Mesendoderm (in vitro differentiated cells): ENCODE measurements at regions not wholly inside any gene's neighbourhood (a gene's known extent, or its start where the extent isn't known, plus 50 kb on each side); places are given as distances from the start of the nearest gene placed in this dataset.

Experiments used
- DNase-seq: peaks from one replicate; pipeline ENCODE4 v3.0.0; 2013
- H2AK5ac ChIP-seq: 2 replicates; pipeline ENCODE4 v1.6.1; 2013; ENCODE audit warnings: low read length, inconsistent platforms
- H2BK120ac ChIP-seq: 2 replicates; pipeline ENCODE4 v1.6.1; 2013; ENCODE audit warnings: low read depth, mild to moderate bottlenecking, low read length, moderate library complexity, mixed read lengths
- H2BK15ac ChIP-seq: replicated peaks from 2 replicates; pipeline ENCODE4 v1.6.1; 2013; ENCODE audit warnings: low read depth, mild to moderate bottlenecking, moderate library complexity
- H2BK5ac ChIP-seq: 2 replicates; pipeline ENCODE4 v1.6.1; 2013; ENCODE audit warnings: low read length, inconsistent platforms
- H3K18ac ChIP-seq: 2 replicates; pipeline ENCODE4 v1.6.1; 2013; ENCODE audit warnings: mild to moderate bottlenecking, low read length, mixed read lengths
- H3K23ac ChIP-seq: one replicate; pipeline ENCODE4 v1.6.1; 2013; ENCODE audit warnings: low read length
- H3K27ac ChIP-seq: 2 replicates; pipeline ENCODE4 v1.5.1; 2013; ENCODE audit warnings: low read depth, mild to moderate bottlenecking, inconsistent platforms, low read length, moderate library complexity
- H3K27me3 ChIP-seq: 2 replicates; pipeline ENCODE4 v1.6.1; 2013; ENCODE audit warnings: low read length, control low read depth, mild to moderate bottlenecking, inconsistent platforms; ENCODE audit not compliant: insufficient read depth, poor library complexity
- H3K36me3 ChIP-seq: 2 replicates; pipeline ENCODE4 v1.6.1; 2013; ENCODE audit warnings: low read length, inconsistent platforms; ENCODE audit not compliant: control insufficient read depth, insufficient read depth
- H3K4ac ChIP-seq: one replicate; pipeline ENCODE4 v1.6.1; 2013; ENCODE audit warnings: low read depth, mild to moderate bottlenecking, low read length, moderate library complexity
- H3K4me1 ChIP-seq: 2 replicates; pipeline ENCODE4 v1.6.1; 2013; ENCODE audit warnings: low read depth, low read length, inconsistent platforms; ENCODE audit not compliant: control insufficient read depth
- H3K4me2 ChIP-seq: 2 replicates; pipeline ENCODE4 v1.6.1; 2013; ENCODE audit warnings: low read length
- H3K4me3 ChIP-seq: 2 replicates; pipeline ENCODE4 v1.5.1; 2013; ENCODE audit warnings: mild to moderate bottlenecking, low read length
- H3K56ac ChIP-seq: one replicate; pipeline ENCODE4 v1.6.1; 2013; ENCODE audit warnings: low read length
- H3K79me1 ChIP-seq: 2 replicates; pipeline ENCODE4 v1.6.1; 2013; ENCODE audit warnings: low read length, inconsistent platforms
- H3K79me2 ChIP-seq: 2 replicates; pipeline ENCODE4 v1.6.1; 2013; ENCODE audit warnings: mild to moderate bottlenecking, low read length; ENCODE audit not compliant: control insufficient read depth, insufficient read depth
- H3K9ac ChIP-seq: 2 replicates; pipeline ENCODE4 v1.6.1; 2013; ENCODE audit warnings: low read length, inconsistent platforms
- H4K5ac ChIP-seq: one replicate; pipeline ENCODE4 v1.6.1; 2013; ENCODE audit warnings: low read length
- H4K8ac ChIP-seq: one replicate; pipeline ENCODE4 v1.6.1; 2013; ENCODE audit warnings: low read depth, mild to moderate bottlenecking, control low read depth, low read length, moderate library complexity
- WGBS: extraction: QIAGEN DNeasy Blood & Tissue Kit; methylation state at CpG from one replicate; pipeline ENCODE4 v1.1.7; 2013; ENCODE audit warnings: low lambda C conversion rate, missing lambda C conversion rate; ENCODE audit not compliant: insufficient coverage; ENCODE audit errors: extremely low coverage; 5-methylcytosine and 5-hydroxymethylcytosine counted together

GRCh38 chr7:125643302-125643701 is 713.7 kb upstream of the POT1 start:
- H3K4me3 ChIP-seq, result no peak overlapping the region
- no peak overlapping the region for H3K23ac ChIP-seq
- H3K36me3 ChIP-seq, result no peaks in the 10 kb centered on the region
- H3K18ac ChIP-seq, result no peak overlapping the region
- no peak overlapping the region for H2BK15ac ChIP-seq
- DNase-seq, result no peak
- H3K27ac ChIP-seq, result no peak overlapping the region
- H3K56ac ChIP-seq, result no peak overlapping the region
- H2BK5ac ChIP-seq, result no peak overlapping the region
- H4K5ac ChIP-seq, result no peak overlapping the region
- H3K27me3 ChIP-seq, result no peaks in the 10 kb centered on the region
- H3K4me1 ChIP-seq, result no peaks in the 10 kb centered on the region
- H4K8ac ChIP-seq, result no peak overlapping the region
- no peak overlapping the region for H3K4ac ChIP-seq
- H3K4me2 ChIP-seq, result no peak overlapping the region
- no CpG with 5 or more reads among the region's 7 CpGs for WGBS
- H2AK5ac ChIP-seq, result no peak overlapping the region
- no peak overlapping the region for H2BK120ac ChIP-seq
- no peaks in the 10 kb centered on the region for H3K79me2 ChIP-seq
- H3K79me1 ChIP-seq, result no peaks in the 10 kb centered on the region
- H3K9ac ChIP-seq, result no peak overlapping the region

- H3K79me2 ChIP-seq, result no peaks in the 10 kb centered on the region
- H2AK5ac ChIP-seq, result no peak overlapping the region
- no peak overlapping the region for H3K27ac ChIP-seq
- no peak overlapping the region for H3K4me2 ChIP-seq
- H2BK5ac ChIP-seq, result no peak overlapping the region
- H2BK15ac ChIP-seq, result no peak overlapping the region
- no peak overlapping the region for H3K23ac ChIP-seq
- H3K4ac ChIP-seq, result no peak overlapping the region
- no peaks in the 10 kb centered on the region for H3K36me3 ChIP-seq
- no peaks in the 10 kb centered on the region for H3K79me1 ChIP-seq
- no peaks in the 10 kb centered on the region for H3K27me3 ChIP-seq
- no peak overlapping the region for H4K5ac ChIP-seq
- H3K9ac ChIP-seq, result no peak overlapping the region
- WGBS, result no CpG with 5 or more reads among the region's 3 CpGs
- no peak overlapping the region for H3K18ac ChIP-seq
- no peak for DNase-seq
- H2BK120ac ChIP-seq, result no peak overlapping the region
- no peaks in the 10 kb centered on the region for H3K4me1 ChIP-seq
- no peak overlapping the region for H4K8ac ChIP-seq
- H3K4me3 ChIP-seq, result no peak overlapping the region
- no peak overlapping the region for H3K56ac ChIP-seq
Observed at GRCh38 chr7:125641884-125642283, 712.3 kb upstream of the POT1 start.

GRCh38 chr7:125636320-125636962 is 706.8 kb upstream of the POT1 start:
- Histone ChIP-seq H3K27ac (no peak overlapping the region), H3K4ac (no peak overlapping the region), H3K4me2 (no peak overlapping the region), H2AK5ac (no peak overlapping the region), H2BK5ac (no peak overlapping the region), H2BK15ac (no peak overlapping the region), H3K56ac (no peak overlapping the region), H2BK120ac (no peak overlapping the region), H3K79me2 (no peaks in the 10 kb centered on the region), H4K8ac (no peak overlapping the region), H3K23ac (no peak overlapping the region), H3K4me1 (no peaks in the 10 kb centered on the region), H3K9ac (no peak overlapping the region), H3K27me3 (no peaks in the 10 kb centered on the region), H3K79me1 (no peaks in the 10 kb centered on the region), H3K4me3 (no peak overlapping the region), H3K18ac (no peak overlapping the region), H4K5ac (no peak overlapping the region), H3K36me3 (no peaks in the 10 kb centered on the region)
- no peak for DNase-seq

- no peak overlapping the region for H2BK5ac ChIP-seq
- no peaks in the 10 kb centered on the region for H3K27me3 ChIP-seq
- no peak overlapping the region for H4K8ac ChIP-seq
- no peak overlapping the region for H3K4me2 ChIP-seq
- H2BK15ac ChIP-seq, result no peak overlapping the region
- H3K36me3 ChIP-seq, result no peaks in the 10 kb centered on the region
- H3K56ac ChIP-seq, result no peak overlapping the region
- H3K18ac ChIP-seq, result no peak overlapping the region
- no peak overlapping the region for H3K23ac ChIP-seq
- no peak overlapping the region for H3K27ac ChIP-seq
- whole genome bisulfite sequencing, result no CpG with 5 or more reads among the region's 2 CpGs
- no peaks in the 10 kb centered on the region for H3K4me1 ChIP-seq
- no peak overlapping the region for H3K4me3 ChIP-seq
- H4K5ac ChIP-seq, result no peak overlapping the region
- DNase-seq, result no peak
- no peak overlapping the region for H3K9ac ChIP-seq
- no peak overlapping the region for H2AK5ac ChIP-seq
- no peak overlapping the region for H2BK120ac ChIP-seq
- H3K4ac ChIP-seq, result no peak overlapping the region
- H3K79me1 ChIP-seq, result no peaks in the 10 kb centered on the region
- H3K79me2 ChIP-seq, result no peaks in the 10 kb centered on the region
Observed at GRCh38 chr7:125618516-125618915, 688.9 kb upstream of the POT1 start.

GRCh38 chr7:125611582-125611981 is 682.0 kb upstream of the POT1 start:
- Histone ChIP-seq H3K27ac (no peak overlapping the region), H3K18ac (no peak overlapping the region), H3K4ac (no peak overlapping the region), H2BK120ac (no peak overlapping the region), H2AK5ac (no peak overlapping the region), H3K4me3 (no peak overlapping the region), H3K79me1 (no peaks in the 10 kb centered on the region), H3K9ac (no peak overlapping the region), H3K79me2 (no peaks in the 10 kb centered on the region), H3K4me2 (no peak overlapping the region), H4K5ac (no peak overlapping the region), H2BK15ac (no peak overlapping the region), H4K8ac (no peak overlapping the region), H3K4me1 (no peaks in the 10 kb centered on the region), H3K23ac (no peak overlapping the region), H3K27me3 (no peaks in the 10 kb centered on the region), H2BK5ac (no peak overlapping the region), H3K36me3 (no peaks in the 10 kb centered on the region), H3K56ac (no peak overlapping the region)
- no peak for DNase-seq

- H3K18ac ChIP-seq, result no peak overlapping the region
- H3K27ac ChIP-seq, result no peak overlapping the region
- no peak overlapping the region for H3K23ac ChIP-seq
- no peaks in the 10 kb centered on the region for H3K36me3 ChIP-seq
- H2BK5ac ChIP-seq, result no peak overlapping the region
- no peak overlapping the region for H2BK120ac ChIP-seq
- no CpG with 5 or more reads among the region's 3 CpGs for WGBS
- no peaks in the 10 kb centered on the region for H3K79me1 ChIP-seq
- no peak overlapping the region for H3K4ac ChIP-seq
- H2AK5ac ChIP-seq, result no peak overlapping the region
- H3K79me2 ChIP-seq, result no peaks in the 10 kb centered on the region
- H3K27me3 ChIP-seq, result no peaks in the 10 kb centered on the region
- no peak overlapping the region for H3K56ac ChIP-seq
- H2BK15ac ChIP-seq, result no peak overlapping the region
- no peak overlapping the region for H4K8ac ChIP-seq
- no peak overlapping the region for H3K4me2 ChIP-seq
- no peaks in the 10 kb centered on the region for H3K4me1 ChIP-seq
- no peak overlapping the region for H3K9ac ChIP-seq
- no peak overlapping the region for H4K5ac ChIP-seq
- H3K4me3 ChIP-seq, result no peak overlapping the region
- no peak for DNase-seq
Observed at GRCh38 chr7:125606671-125607070, 677.0 kb upstream of the POT1 start.
